ENCODE measurements at regions not wholly inside any gene's neighbourhood (a gene's known extent, or its start where the extent isn't known, plus 50 kb on each side); places are given as distances from the start of the nearest gene placed in this dataset.

DNA sequence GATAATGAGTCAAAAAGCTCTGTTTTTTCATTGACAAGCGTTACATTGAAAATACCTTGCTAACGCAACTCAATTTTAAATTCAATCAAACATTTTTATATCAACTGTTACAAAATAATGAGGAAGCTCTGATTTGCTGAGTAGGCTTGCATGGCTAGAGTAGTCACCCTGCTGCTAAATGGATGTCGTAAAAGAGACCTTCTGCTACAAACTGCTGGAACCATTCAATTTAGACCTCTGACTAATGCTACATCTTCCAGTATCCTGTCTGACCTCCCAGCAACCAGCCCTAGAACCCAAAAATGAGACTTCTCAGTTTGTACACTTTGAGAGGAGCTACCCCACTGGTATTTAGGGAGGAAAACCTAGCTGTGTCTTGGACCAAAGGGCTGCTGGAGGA, 84.0 kb upstream of the ELMO1 start:
- H3K27ac ChIP-seq: no peak overlapping the region
- H3K36me3 ChIP-seq: no peaks in the 10 kb centered on the region
- no peaks in the 10 kb centered on the region for H3K9me3 ChIP-seq
- H3K4me1 ChIP-seq: no peaks in the 10 kb centered on the region
- intact Hi-C loops (cut with DNase I; ENCODE audit: low total_unique reads) (no loop called here), in situ Hi-C loops (cut with MboI; ENCODE audit: low sequenced_read_pairs in 4 of 4) (no loop called here)
- no peak for DNase-seq
- H3K27me3 ChIP-seq: no peaks in the 10 kb centered on the region
- H3K4me3 ChIP-seq: no peak overlapping the region
- ATAC-seq: no peak
- TF ChIP-seq POLR2A (IDR thresholded peaks at IDR 0.05): no peak
- TF ChIP-seq, protein P1, sequence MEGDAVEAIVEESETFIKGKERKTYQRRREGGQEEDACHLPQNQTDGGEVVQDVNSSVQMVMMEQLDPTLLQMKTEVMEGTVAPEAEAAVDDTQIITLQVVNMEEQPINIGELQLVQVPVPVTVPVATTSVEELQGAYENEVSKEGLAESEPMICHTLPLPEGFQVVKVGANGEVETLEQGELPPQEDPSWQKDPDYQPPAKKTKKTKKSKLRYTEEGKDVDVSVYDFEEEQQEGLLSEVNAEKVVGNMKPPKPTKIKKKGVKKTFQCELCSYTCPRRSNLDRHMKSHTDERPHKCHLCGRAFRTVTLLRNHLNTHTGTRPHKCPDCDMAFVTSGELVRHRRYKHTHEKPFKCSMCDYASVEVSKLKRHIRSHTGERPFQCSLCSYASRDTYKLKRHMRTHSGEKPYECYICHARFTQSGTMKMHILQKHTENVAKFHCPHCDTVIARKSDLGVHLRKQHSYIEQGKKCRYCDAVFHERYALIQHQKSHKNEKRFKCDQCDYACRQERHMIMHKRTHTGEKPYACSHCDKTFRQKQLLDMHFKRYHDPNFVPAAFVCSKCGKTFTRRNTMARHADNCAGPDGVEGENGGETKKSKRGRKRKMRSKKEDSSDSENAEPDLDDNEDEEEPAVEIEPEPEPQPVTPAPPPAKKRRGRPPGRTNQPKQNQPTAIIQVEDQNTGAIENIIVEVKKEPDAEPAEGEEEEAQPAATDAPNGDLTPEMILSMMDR (IDR thresholded peaks at IDR 0.05 in 4 of 5, conservative IDR thresholded peaks at IDR 0.05 in 1 of 5): no peak

DNA sequence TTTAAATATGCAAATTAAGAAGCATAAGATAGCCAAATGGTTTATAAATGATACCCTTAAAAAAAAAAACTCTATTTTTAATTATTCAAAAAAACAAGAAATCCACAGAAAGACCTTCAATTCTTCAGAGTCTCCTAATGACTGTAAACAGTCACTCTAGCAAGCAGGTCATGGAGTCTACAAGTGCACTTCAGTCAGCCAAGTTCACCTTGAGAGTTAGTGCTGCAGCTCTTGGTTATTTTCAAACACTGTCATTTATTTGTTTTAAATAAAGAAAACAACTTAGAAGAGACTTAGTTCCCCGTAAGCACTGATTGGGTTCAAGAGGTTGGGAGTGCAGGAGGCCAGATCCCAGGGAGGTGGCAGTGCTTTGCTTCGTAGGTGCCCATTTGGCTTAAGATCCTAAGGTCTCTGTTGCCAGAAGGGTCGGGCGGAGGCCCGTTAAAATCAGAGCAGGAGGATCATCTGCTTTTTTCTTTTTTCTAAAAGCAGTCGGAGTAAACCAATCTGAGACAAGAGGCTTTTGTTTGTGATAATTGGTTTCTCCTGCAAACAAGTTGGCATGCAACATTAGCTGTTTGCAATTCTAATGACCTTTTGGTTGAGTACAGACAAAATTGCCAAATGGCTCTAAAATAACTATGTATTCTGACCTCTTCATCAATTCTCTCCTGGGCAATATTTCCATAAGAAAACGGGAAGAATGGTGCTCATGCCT, 86.4 kb upstream of the ELMO1 start:
- no peaks in the 10 kb centered on the region for H3K4me1 ChIP-seq
- no peak overlapping the region for H3K4me3 ChIP-seq
- DNase-seq (no peak), ATAC-seq (no peak)
- no peak overlapping the region for H3K27ac ChIP-seq
- intact Hi-C loops (cut with DNase I; ENCODE audit: low total_unique reads): no loop called here
- no peaks in the 10 kb centered on the region for H3K36me3 ChIP-seq
- no peaks in the 10 kb centered on the region for H3K27me3 ChIP-seq
- no peak for TF ChIP-seq POLR2A (IDR thresholded peaks at IDR 0.05)
- in situ Hi-C loops (cut with MboI; ENCODE audit: low sequenced_read_pairs in 4 of 4): no loop called here
- no peaks in the 10 kb centered on the region for H3K9me3 ChIP-seq

DNA sequence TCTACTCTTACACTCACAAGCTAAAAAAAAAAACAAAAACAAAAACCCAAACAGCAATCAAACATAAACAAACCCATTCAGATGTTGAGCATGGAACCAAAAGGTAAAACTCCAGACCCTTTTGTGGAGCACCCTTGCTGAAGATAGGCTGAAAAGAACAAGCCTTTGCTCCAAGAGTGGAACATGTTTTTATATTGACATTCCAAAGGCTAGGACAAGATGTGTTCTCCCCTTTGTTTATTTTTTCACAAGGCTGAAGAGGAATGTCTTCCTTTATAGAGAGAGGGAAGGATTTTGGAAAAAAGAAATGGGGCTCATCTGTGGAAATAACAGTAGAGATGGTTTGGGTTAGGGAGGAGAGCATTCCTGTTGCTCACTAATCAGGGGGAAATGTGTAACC, 87.2 kb upstream of the ELMO1 start:
- in situ Hi-C loops (cut with MboI; ENCODE audit: low sequenced_read_pairs in 4 of 4): no loop called here
- ATAC-seq (no peak), DNase-seq (no peak)
- H3K9me3 ChIP-seq: no peaks in the 10 kb centered on the region
- H3K4me3 ChIP-seq: no peak overlapping the region
- no peaks in the 10 kb centered on the region for H3K4me1 ChIP-seq
- no peaks in the 10 kb centered on the region for H3K36me3 ChIP-seq
- no peaks in the 10 kb centered on the region for H3K27me3 ChIP-seq
- intact Hi-C loops (cut with DNase I; ENCODE audit: low total_unique reads): no loop called here
- H3K27ac ChIP-seq: no peak overlapping the region
- TF ChIP-seq, protein P1 (IDR thresholded peaks at IDR 0.05 in 4 of 5, conservative IDR thresholded peaks at IDR 0.05 in 1 of 5): no peak
- TF ChIP-seq POLR2A (IDR thresholded peaks at IDR 0.05): no peak

DNA sequence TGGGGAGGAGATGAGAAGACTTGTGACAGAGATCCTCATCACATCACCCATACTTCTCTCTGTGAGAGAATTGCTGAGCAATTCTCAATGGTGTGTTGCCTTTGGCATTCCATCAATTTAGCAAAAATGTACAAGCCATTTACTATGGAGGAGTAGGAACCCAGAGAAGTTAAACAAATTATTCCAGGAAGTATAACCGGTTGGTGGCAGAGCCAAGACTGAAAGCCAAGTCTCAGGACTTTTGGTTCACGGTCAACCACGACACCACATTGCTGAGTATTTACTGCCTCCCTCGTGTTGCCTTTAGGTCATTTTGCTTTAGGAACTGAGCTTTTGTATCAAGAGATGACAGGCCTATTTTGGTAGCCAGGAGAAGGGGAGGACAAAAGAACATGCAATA, 88.0 kb upstream of the ELMO1 start:
- intact Hi-C loops (cut with DNase I; ENCODE audit: low total_unique reads): no loop called here
- Histone ChIP-seq H3K9me3 (no peaks in the 10 kb centered on the region), H3K4me1 (no peaks in the 10 kb centered on the region), H3K27ac (no peak overlapping the region), H3K27me3 (no peaks in the 10 kb centered on the region), H3K4me3 (no peak overlapping the region), H3K36me3 (no peaks in the 10 kb centered on the region)
- DNase-seq (no peak), ATAC-seq (no peak)
- in situ Hi-C loops (cut with MboI; ENCODE audit: low sequenced_read_pairs in 4 of 4): no loop called here
- TF ChIP-seq, protein P1 (IDR thresholded peaks at IDR 0.05 in 4 of 5, conservative IDR thresholded peaks at IDR 0.05 in 1 of 5): no peak
- no peak for TF ChIP-seq POLR2A (IDR thresholded peaks at IDR 0.05)

DNA sequence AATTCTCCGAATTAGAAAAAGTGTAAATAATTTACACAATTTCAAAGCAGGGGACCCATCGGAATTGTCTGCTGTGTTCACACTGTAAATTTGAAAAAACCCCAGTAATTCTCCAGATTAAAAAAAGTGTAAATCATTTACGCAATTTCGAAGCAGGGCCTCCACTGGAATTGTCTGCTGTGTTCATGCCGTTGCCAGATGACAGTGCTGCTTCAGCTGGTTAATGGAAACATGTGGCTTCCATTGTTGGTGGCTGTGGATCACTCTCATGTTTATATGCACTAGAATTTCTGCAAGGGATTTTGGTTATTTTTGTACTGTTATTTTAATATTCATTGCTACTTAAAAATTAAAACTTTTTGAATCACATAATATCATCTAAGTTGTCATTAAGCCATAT, 88.8 kb upstream of the ELMO1 start:
- H3K9me3 ChIP-seq: no peaks in the 10 kb centered on the region
- intact Hi-C loops (cut with DNase I; ENCODE audit: low total_unique reads): no loop called here
- ATAC-seq: no peak
- H3K27me3 ChIP-seq: no peaks in the 10 kb centered on the region
- DNase-seq: no peak
- H3K4me3 ChIP-seq: no peak overlapping the region
- H3K27ac ChIP-seq: no peak overlapping the region
- no peaks in the 10 kb centered on the region for H3K36me3 ChIP-seq
- in situ Hi-C loops (cut with MboI; ENCODE audit: low sequenced_read_pairs in 4 of 4): no loop called here
- TF ChIP-seq POLR2A (IDR thresholded peaks at IDR 0.05): no peak
- TF ChIP-seq, protein P1 (IDR thresholded peaks at IDR 0.05 in 4 of 5, conservative IDR thresholded peaks at IDR 0.05 in 1 of 5): no peak
- no peaks in the 10 kb centered on the region for H3K4me1 ChIP-seq

All from gastrocnemius medialis (tissue), 4 donors.